ENCODE measurements at regions not wholly inside any gene's neighbourhood (a gene's known extent, or its start where the extent isn't known, plus 50 kb on each side); places are given as distances from the start of the nearest gene placed in this dataset.

GRCh38 chr21:43332861-43333297 is 94.1 kb downstream of the SIK1 start:
- DNase-seq (ENCODE audit: low read depth) = no peak

DNA sequence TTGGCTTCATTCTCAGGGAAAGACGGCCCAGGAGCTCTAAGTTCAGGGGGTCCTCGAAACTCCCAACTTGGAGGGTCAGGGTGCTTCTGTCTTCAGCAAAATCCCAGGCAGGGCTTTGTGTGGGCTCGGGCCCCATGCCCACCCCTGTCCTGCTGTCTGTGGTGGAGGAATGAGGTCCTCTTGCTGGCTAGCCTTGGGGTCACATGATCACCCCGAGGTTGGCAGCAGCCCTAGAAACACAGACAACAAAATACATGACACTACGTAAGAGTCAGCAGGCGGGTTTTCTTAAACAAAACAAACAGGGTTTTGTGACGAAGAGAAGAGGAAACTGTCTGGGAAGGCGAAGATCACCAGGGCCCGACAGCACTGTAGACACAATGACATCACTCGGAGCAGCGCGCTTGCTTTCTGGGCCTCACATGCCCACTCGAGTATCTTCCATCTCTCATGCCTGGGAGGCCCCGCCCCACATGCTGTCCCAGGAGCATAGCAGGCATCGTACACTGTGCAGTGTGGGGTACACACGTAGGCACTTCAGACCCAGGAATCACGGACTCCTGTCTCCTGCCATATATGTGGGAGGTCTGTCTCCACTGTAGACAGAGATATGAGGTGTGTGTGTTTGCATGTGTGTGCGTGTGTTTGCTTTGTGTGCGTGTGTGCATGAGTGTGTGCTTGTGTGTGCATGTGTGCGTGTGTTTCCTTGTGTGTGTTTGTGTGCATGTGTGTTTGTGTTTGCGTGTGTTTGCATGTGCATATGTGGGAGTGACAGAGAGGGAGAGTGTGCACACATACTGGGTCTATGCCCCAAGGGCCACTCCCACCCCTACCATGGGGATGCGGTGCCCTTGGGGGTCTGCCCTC is 94.7 kb downstream of the SIK1 start:
- no peak for DNase-seq (ENCODE audit: low read depth)

DNA sequence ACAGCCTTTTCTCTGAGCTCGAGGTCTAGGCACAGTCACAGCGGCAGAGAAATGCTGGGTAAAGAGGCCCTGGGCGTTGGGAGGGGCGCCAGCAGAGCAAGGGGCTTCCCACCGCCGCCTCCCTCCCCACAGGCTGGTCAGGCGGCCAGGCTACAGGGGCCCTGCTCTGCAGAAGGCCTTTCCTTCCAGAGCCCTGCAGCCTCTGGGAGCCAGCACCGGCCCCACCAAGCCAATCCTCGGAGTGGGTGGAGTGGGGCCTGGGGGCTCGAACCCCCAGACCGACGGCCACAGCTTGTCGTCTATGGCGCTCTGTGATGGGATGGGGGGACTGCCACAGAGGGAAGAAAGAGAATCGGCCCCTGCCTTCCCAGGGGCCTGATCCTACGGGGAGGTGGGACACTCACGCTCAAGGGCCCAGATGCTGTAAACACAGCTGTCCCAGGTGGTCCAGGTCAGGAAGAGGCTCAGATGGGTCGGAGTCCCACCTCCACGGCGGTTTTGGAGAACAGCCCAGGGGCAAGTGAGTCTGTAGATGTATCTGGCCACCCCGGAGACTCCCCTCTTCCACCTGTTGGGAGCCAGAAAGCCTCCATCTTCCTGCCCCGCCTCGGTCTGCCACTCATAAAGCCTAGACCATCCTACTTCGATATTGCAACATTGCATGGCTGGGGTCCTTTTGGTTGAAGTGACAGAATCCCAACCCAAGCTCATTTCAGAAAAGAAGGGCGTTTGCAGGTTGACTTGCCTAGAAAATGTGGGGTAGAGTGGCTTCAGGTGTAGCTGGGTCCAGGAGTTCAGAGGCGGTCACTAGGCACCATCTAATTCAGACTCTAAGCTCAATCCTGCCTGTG is 95.6 kb downstream of the SIK1 start:
- DNase-seq (ENCODE audit: low read depth) = no peak

- no peak for DNase-seq (ENCODE audit: low read depth)
Observed at GRCh38 chr21:43330306-43330881, 96.5 kb downstream of the SIK1 start.

- DNase-seq (ENCODE audit: low read depth) = no peak
Observed at GRCh38 chr21:43329711-43330269, 97.1 kb downstream of the SIK1 start.

DNA sequence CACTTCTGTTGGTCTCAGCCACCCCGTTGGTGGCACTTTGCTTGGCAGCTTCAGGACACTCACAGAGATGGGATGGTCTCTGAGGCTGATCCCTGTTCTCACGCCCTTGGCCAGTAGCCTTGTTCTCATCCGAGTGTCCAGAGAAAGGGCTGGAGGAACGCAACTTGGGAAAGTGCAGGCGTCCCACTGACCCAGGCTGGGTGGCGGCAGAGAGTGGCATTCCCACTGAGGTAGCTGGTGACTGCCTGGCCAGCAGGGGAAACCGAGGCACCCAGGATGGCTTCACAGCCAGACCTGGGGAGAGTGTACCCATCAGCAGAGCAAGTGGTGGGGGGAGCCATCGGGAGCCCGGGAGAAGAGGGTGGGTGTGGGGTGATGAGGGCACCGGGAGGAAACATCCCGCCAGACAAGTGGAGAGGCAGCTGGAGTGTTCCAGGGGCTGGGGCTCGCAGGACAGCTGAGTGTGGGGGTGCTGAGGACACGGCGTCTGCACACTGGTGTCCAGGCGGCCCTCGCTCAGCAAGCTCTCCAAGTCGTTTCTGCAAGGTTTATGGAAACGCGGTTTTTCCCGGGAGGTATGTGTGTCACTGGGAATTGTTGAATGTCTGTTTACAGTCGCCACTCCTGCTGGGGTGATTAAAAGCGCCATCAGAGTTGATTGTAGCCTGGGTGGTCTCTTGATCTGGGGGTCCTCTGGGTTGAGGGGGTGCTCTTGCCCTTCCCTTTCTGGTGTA is 97.8 kb downstream of the SIK1 start:
- DNase-seq (ENCODE audit: low read depth) = no peak

DNA sequence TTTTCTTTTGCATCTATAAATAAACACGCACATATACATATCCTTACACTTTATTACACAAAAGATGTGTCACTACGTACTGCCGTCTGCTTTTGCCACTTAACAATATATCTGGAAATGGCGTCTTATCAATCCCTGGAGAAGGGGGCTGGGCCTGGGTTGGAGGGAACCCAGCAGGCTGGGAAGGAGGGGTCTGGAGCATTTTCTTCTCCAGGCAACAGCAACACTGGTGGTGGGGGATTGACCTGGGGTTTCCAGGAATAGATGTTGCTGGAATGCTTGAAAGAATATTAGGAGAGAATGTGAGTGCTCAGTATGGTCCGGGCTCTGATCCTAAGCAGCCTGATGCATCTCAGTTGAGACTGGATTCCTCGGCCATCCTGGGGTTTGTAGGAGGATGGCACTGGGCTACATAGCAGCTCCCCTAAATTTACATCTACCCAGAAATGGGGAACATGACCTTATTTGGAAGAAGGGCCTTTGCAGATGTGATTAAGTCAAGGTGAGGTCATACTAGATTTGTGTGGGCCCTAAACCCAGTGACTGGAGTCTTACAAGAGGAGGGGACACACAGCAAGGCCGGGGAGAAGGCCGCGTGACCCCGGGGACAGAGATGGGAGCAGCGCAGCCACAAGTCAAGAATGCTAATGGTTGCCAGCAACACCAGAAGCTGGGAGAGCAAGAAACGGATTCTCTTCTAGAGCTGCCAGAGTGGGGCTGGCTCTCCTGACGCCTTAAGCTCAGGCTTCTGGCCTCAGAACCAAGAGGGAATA is 98.6 kb downstream of the SIK1 start:
- no peak for DNase-seq (ENCODE audit: low read depth)

DNA sequence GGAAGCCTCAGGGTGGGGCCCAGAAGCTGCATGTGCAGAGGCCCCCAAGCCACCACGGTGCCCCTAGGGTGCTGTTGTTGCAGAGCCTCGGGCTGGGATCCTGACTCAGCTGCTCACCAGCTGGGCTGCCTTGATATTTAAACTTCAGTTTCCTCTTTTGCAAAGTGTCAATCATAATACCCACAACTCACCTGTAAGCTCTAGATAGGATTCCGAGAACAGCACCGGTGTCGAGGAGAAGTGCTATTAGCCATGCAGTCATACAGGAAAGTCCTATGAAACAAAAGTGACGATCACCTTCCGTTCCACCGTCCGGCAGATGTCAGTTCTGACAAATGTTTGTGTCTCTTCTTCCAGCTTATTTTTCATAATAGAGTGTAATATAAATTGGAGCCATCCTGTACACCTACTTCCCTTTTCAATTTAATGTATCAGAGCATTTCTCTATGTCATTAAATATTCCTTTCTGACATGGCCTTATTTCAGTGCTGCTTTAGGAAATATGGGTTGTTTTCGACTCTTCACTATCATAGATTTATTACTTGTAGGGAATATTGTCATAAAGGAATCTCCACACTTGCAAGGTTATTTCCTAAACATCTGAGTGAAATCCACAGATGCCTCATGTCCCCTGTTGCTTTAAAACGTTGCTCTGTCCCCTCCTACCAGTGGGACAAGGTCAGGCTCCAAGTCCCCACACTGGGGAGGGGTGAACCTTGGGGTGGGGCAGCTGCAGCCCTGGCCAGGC is 100.8 kb downstream of the SIK1 start:
- no peak for DNase-seq (ENCODE audit: low read depth)

GRCh38 chr21:43325036-43325435 is 101.9 kb downstream of the SIK1 start:
- DNase-seq (ENCODE audit: low read depth) = no peak

DNA sequence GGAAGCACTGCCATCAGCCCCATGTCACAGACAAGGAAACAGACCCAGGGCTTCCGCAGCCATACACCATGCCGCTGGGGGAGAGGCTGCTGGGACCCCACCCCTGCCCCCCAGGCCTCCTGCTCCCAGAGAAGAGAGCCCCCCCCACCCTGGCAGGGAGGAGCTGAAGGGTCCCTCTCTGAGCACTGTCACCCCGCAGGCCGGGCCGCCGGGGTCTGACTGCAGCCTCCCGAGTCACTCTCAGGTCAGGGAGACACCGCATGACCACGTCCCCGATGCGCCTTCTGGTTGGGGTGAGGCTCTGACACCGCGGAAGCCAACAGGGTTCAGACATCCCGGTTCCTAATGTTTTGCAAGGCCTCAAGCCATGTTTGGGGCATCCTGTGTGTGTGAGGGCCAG is 102.3 kb downstream of the SIK1 start:
- no peak for DNase-seq (ENCODE audit: low read depth)

- no peak for DNase-seq (ENCODE audit: low read depth)
Observed at GRCh38 chr21:43323244-43324005, 103.5 kb downstream of the SIK1 start.

DNA sequence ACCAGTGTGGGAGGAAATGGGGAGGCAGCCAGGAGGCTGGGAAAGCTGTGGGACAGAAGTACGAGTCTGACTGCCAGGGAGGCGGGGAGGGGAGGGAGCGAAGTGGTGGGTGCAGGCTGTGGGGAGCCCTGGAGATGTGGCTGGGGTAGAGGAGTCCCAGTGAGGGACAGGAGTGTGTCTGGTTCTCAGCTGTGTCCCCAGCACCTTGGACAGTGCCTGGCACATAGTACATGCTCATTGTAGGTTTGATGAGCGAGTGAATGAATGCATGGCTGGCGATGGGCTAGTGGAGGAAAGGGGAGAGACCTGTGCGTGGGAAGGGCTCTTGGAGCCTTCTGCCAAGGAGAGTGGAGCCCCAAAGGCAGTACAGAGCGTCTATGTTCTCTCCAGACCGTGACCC is 104.1 kb downstream of the SIK1 start:
- no peak for DNase-seq (ENCODE audit: low read depth)

GRCh38 chr21:43322311-43322710 is 104.6 kb downstream of the SIK1 start:
- no peak for DNase-seq (ENCODE audit: low read depth)

DNA sequence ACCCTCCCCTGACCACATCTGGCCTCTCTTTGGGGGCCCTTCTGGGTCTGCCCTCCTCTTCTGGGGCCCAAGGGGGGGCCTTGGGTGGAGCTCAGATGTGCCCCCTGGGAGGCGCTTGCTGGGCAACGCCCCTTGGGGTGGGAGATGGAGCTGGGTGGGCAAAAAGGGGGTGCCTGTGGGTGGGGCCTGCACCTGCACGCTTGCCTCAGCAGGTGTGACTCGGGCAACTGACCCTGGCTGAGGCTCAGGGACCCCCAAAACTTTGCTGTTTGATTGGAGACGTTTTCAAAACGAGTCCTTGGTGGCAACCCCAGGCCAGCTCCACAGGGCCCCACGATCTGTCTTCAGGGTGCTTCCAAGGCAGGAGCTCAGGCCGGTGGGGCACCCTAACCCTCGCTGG is 105.3 kb downstream of the SIK1 start:
- DNase-seq (ENCODE audit: low read depth) = no peak

DNA sequence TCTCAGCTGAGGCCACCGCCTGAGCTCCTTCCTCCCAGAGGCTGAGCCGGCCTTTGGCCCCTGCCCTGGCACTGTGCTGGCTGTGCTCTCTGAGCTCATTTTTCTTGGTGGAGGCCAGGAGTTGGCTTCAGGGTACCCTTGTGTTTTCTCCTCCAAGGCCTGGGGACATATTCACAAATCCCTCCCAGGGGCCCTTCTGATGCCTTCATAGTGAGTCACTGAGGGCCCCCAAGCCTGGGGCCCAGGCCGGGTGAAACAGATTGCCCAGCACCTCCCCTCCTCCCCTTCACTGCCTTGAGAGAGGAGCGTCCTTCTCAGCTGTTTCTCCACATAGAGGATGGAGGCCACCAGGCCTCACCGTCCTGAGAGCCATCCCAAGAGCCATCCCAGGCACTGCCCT is 105.8 kb downstream of the SIK1 start:
- DNase-seq (ENCODE audit: low read depth) = no peak

DNA sequence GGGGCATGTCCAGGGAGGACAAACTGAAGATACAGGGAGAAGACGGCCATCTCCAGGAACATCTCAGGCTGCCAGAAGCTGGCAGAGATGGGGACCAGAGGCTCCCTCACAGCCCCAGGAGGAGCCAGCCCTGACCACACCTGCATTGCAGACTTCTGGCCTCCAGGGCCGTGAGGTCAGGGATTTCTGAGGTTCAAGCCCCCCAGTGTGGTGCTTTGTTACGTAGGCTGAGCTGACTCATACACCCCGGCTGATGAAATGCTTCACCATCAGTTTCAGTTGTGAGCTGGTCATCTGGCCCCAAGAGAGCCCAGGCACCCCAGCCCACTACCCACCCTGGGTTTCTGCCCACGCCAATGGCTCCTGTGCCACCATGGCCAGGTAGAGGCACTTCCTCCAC is 106.4 kb downstream of the SIK1 start:
- DNase-seq (ENCODE audit: low read depth) = no peak

- peak; percentile 22 for DNase-seq (ENCODE audit: low read depth)
Observed at GRCh38 chr21:43318841-43319781, 107.8 kb downstream of the SIK1 start.

GRCh38 chr21:43318368-43318767 is 108.6 kb downstream of the SIK1 start:
- no peak for DNase-seq (ENCODE audit: low read depth)
